NCI-H510A (cell line): ENCODE measurements at regions not wholly inside any gene's neighbourhood (a gene's known extent, or its start where the extent isn't known, plus 50 kb on each side); places are given as distances from the start of the nearest gene placed in this dataset.

ENCODE experiments used
- DNase-seq: peaks from one replicate; lab custom pipeline; 2025; lab: John Stamatoyannopoulos, UW

DNA sequence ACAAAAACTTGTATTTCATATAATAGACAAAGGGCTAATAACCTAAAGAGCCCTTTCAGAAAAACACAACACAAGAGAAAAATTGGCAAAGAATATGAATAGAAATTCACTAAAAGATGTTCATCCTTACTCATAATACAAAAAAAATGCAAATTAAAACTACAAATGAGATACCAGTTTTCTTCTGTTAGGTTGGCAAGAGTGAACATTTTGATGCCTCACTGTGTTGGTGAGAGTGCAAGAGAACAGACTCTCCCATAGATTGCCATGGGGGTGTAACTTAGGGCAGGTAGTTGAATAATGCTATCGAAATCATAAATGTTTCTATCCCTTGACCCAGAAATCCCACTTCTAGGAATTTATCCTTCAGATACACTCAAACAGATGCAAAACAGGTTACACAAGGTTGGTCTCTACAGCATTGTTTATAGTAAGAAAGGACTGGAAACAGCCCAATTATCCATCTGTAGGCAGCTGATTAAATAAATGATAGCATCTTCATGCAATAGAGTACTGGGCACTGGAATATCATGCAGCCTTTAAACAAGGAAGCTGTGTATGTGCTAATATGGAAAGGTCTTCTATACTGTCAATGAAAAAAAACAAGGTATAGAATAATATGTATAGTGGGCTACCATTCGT, 146.3 kb downstream of the TLE3 start:
- DNase-seq: no peak

DNA sequence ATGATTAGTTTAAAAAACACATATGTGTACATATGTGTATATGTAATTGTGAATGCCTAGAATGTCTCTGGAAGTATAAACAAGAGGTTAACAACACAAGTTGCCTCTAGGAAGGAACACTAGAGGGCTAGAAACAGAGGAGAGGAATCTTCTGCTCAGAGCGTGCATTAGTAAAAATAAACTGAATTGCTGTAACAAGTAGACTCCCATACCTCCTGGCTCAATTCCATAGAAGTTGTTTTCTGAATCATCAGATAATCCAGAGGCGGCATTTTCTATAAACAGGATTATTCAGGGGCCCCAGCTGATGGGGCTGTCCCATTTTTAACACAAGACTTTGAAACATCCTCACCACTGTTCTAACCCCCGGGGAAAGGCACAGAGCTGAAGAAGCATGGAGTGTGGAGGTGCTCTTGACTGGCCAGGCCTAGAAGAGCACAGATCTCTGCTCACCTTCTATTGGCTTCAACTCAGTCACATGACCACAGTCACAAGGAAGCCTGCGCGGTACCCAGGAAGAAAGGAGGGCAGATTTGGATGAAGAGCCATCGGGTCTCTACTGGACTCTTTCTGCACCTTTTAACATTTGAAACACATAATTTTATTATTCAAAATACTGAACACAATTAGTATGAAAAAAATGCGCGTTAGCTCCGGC, 145.7 kb downstream of the TLE3 start:
- no peak for DNase-seq

DNA sequence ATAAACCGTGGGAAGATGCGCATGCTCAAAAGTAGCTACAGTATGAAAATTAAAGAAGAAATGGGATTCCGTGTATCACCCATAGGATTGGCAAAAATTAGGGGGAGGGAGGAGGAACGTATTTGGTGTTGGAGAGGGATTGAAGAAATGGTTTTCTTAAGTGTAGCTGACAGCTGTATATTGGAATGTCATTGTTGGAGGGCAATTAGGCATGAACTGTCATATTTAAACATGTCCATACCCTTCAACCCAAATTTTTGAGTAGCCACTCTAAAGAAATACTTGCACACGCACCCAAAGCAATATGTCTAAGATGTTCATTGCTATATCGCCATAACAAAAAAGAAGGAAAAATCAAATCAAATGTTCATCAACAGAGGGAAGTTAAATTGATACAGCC, 144.7 kb downstream of the TLE3 start:
- no peak for DNase-seq

DNA sequence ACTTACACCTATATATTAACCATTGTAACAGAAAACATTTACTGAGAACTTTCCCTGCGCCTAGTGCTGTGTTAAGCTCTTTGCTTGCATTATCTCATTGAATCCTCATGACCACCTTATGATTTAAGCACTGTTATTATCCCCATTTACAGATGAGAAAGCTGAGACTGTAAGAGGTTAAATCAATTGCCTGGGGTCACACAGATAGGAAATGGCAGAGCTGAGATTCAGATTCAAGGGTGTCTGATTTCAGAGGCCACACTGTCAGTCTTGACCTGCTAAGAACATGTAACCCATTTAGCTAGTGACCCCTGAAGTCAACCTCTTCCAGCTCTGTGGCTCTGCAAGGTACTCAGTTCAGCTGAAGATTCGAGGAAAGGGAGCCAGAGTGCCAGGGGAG, 143.9 kb downstream of the TLE3 start:
- no peak for DNase-seq

DNA sequence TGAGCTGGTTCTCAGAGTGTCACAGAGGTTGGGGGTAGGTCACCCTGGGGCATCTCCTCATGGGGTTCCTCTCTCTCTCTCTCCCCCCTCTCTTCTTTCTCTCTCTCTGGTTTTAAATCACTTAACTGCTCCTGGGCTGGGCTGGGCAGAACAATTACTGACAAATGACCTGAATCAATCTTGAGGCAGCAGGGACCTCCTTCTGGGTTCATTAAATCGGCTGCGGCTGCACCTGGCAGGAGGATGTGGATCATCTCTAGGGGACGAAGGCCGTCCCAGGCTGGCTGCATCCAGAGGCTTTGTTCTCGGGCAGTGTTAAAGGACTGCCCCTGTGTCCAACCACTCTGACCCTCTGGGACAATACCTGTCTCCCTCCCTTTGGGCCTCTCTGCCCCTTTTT, 143.1 kb downstream of the TLE3 start:
- DNase-seq: no peak

DNA sequence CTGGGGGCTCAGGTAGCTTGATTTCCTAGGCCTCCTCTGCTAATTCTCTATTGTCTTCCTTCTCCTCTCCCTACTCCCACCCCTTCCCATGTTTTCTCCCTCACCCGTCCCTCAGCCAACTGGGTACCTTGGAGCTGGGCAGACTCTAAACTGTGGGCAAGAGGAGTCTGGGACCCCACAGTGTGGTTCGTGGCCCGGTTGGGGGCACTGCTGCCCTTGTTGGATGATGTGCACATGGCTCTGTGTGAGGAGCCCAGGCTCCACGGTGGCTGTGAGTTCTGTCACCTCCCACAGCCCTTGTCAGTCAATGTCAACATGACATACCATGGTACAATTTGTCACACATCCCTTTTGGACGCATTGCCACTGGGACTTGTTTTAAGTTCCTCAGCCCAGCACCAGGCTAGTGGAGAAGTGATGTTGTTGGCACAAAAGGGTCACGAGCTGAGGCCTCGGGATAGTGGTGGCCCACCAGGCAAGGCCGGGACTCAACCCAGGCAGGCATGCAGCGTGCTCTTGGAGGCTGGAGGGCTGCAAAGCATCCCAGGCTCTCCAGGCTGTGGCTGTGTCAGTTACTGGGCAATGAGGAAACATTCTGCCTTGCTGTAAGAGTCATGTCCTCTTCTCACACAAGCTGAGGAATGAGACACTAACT, 142.3 kb downstream of the TLE3 start:
- no peak for DNase-seq

DNA sequence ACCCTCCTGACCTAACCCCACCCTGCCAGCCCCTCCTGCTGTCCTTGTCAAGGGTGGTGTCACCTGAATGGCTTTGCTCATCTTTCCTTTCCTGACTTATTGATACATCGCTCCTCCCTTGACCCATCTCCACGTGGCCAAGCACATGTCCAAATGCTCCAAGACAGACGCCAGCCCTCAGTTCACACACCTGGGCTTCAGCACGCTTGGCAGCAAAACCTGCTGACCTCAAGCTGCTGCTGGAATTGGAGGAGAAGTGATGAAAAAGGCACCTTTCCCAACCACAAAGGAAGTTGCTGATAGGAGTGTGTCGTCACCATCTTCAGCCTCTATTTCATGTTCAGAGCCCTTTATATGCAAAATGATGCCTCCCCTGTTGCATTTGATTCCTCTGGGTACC, 141.3 kb downstream of the TLE3 start:
- no peak for DNase-seq

DNA sequence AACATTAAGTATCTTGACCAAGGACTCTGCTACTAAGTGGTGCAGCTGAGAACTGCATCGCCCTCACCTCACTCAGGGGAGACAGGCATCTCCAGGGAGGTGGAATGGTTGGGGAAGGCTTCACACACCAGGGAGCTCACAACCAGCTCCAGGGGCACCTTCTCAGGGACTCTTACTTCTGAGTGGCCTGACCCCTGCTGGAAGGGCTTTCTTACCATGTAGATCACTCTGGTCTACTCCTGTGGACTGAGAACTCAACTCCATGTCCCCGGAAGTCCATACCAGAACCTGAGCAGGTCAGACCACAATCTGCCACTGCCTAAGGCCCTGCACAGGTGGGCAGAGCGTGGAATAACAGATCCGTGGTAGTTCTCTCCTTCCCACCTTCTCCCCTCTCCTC, 140.5 kb downstream of the TLE3 start:
- no peak for DNase-seq

DNA sequence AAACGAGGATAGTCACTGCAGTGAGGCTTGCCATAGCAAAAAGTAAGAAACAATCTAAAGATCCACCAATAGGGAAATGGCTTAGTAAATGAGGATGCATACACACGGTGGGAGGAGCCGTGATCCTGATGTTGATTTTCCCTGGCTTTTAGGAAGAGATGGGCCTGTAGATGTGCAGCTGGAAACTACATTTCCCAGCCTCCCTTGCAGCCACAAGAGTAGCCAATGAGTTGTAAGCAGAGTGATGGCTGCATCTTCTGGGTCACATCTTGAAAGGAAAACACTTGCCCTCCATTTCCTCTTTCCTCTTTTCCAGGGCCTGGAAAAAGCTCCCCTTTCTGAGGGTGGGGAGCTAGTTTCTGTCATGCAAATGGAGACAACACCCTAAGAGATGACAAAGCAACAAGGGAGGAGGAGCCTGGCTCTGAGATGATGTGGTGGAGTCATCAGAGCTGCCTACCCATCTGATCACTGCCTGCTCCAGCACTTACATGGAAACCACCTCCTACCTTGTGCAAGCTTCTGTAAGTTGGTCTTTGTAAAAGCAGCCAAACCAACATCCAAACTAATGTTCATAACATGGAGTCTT, 139.1 kb downstream of the TLE3 start:
- no peak for DNase-seq

DNA sequence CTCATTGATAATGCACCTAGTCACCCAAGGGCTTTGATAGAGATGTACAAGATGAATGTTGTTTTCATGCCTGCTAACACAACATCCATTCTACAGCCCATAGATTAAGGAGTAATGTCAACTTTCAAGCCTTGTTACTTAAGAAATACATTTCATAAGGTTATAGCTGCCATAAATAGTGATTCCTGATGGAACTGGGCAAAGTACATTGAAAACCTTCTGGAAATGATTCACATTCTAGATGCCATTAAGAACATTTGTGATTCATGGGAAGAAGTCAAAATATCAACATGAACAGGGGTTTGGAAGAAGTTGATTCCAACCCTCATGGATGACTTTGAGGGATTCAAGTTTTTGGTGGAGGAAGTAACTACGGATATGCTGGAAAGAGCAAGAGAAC, 135.2 kb downstream of the TLE3 start:
- DNase-seq: no peak

DNA sequence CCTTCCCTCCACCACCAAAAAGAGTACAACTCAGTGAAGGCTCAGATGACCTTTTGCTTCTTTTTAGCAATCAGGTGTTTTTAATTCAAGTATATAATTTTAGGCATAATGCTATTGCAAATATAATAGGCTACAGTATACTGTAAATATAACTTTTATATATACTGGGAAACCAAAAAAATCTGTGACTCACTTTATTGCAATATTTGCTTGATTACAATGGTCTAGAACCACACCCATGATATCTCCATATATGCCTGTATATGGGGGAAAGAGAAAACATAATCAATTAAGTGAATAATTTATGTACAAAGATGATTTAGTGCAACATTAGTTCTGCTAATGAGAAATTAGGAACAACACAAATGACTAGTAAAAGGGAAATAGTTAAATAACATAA, 134.3 kb downstream of the TLE3 start:
- DNase-seq: no peak

DNA sequence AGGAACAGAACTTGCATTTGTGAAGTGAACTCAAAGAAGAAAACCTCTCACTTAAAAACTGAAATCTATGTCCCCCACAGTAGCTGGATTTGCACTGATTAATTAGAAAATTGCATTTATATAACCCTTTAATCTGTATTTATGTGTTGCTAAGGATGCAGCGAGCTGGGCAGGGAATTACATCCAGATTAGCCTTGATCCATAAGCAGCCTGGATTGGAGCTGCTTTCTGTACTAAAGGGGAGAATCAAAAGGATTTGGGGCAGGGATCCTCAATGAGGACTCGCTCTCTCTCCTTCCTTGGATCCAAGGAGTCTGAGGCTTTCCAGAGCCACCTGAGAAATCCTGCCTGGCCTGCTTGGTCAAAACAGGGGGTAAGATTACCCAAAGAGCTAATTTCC, 125.9 kb downstream of the TLE3 start:
- no peak for DNase-seq

DNA sequence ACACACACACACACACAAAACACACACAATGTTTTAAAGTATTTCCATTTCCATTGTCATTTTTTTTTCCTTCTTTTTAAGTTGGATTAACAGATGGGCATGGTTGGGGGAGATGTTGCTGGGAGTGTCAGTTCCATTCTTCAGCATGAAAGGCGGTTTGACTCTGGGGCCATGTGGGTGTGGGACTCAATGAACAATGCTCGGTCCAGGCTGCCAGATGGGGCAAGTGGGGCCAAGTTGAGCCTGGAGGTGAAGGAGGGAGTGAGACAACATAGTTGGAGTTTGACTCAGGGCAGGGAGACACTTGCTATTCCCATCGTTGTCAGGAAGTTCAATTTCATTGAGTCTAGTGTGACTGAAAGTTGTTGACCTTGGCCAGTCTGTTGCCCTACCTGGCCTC, 125.3 kb downstream of the TLE3 start:
- no peak for DNase-seq

DNA sequence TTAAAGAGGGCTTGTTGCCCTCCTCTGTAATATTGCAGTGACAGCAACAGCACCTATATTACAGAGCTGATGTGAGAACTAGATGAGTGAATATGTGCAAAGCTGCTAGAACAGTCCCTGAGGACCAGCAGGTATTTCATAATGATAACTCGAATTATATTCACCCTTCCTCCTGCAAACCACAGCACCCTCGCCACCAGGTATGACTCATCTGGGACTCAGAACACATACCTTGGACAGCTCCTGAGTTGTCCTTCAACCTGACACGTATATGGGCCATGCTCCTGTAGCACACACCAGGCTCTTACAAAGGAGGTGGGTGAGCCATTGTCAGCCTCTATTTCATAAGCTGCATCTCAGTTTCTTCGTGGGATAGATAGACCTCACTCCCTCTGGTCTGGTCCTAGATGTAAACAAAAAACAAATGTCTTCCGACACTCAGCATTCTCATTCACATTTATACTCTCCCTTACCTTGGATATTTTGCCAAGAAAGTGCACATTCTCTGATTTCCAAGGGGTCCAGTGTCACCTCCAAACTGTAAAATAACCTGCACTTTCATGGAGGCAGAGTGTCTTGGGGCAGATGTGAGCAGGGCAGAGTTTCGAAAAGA, 124.5 kb downstream of the TLE3 start:
- DNase-seq: no peak

DNA sequence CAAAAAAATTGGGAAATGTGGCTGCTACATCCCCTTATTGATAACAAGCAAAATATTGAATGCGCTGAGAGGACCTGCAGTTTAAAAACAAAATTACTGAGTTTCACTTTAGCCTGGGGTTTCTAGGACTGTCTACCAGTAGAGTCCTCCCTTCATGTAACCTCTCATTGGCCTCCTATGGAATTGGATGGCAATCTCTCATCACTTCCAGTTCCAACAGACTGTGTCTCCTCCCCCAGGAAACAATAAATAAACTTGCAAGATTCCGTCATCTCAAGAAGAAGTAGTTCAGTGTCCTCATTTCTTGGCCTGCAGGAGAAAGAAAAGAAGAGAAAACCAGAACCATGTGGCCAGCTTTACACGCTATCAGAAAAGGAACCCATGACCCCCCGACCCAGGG, 123.8 kb downstream of the TLE3 start:
- no peak for DNase-seq

DNA sequence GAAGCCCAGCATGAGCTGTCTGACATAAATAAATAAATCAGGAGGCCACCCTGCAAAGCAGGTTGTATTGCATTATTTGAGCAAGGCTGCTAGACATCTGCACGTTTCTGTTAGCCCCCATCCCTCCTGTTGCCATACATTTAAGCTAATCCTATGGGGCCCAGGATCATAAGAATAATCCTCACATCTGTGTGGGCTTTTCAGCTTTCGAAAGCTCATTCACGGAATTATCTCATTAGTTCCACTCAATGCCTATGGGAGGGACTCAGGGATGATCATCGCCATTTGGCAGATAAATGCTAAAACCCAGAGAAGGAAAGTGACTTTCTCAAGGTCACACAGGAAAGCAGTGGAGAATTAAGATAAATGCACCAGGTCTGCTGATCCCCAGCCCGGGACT, 123.4 kb downstream of the TLE3 start:
- DNase-seq: no peak

DNA sequence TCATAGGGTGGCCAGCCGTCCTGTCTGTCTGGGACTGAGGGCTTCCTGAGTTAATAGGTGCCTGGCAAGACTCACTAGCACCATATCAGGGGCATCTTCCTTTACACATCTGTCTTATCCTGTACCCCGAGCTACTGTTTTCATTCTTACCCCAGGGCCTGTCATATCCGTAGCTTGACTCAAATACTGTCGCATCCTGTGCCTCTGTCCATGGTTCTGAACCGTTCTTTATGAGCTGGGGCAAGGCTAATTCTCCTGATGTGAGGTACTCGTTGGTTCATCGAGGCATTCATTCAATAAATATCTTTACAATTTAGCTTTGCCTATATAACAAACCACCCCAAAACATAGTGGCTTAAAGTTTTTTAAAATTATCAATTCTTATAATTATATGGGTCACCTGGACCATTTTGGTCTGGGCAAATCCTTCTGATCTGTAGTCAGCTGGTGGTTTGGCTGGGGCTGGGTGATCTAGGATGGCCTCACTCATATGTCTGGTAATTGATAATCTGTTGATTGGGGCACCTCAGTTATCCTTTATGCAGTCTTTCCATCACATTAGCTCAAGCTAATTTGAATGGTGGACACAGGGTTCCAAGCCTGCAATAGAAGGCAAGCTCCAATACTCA, 121.2 kb downstream of the TLE3 start:
- no peak for DNase-seq

DNA sequence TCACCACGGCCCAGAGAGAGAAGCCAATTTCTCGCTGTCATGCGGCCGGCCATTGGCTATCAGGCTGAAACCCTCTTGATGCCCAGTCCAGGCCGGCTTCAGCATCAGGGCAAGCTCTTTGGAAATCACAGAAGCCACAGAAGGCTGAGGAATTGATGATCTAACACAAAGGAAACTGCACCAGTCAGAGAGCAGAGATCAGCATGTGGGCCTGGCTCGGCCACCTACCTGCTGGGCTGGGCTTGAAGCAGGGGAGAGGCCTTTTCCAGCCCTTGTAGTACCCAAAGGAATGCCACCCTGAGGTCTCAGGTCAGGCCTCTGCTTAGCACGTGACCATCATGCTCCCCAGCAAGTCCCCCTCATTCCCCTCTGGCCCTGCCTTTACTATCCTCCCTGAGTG, 119.1 kb downstream of the TLE3 start:
- no peak for DNase-seq

DNA sequence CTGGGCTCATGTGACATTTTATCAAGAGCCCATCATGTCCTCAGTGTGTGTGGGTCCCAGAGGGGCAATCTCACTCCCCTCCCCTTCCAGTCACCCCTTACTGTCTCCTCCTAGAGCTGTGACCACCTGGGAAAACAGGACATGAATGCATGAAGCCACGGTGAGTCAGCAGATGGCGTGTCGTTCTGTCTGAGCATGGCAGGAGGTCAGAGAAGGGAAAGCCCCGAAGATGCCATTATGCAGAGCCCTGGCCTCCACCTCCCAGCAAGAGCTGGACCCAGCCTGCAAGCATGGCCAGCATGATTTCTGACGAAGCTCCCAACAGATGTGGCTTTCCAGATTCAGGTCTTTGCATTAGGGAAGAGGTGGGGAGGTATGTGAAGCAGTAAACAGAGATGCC, 118.5 kb downstream of the TLE3 start:
- DNase-seq: no peak

DNA sequence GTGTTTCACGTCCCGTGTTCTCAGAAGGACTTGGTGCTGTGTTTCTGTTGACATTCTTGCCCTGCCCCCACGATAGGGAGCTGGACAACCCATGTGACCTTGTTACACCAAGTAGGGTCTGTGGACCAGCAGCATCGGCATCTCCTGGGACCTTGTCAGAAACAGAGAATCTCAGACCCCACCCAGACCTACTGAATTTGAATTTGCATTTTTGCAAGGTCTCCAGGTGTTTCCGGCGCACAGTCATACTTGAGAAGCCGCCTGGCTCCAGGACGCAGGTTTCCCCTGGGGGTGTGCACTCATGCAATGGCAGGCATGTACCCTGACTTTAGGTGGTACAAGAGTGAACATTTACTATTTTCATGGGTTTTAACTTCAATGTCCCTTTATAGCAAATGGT, 117.9 kb downstream of the TLE3 start:
- no peak for DNase-seq

DNA sequence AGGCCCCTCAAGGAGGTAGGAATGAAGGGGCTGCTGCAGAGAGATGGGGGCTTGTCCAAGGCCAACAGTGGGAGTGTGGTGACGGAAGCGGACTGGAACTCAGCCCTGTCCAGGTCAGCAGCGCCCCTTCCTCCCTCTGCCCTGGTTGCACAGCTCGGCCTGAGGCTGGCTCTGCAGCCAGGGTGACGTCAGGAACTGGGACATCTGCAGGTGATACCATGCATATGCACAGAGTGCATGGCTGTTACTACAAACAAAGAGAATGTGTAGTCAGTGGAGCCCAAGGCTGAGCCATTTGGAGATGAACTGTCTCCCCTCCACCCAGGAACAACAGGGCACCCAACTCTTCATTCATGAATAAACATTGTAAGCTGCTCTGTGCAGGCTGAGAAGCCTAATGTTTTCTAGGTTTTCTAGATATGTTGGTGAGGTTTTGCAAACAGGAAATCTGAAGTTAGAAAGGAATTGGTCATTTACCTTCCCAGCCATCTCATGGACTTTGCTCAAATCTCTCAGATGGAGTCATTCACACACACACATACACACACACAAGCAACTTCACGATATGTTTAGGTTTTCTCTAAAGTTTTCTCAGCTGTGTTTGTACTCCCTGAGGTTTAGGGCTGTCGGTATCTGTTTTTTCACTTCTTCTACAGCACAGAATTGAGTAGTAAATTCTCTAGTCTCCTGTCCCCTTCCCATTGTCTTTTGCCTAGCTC, 117.2 kb downstream of the TLE3 start:
- no peak for DNase-seq

DNA sequence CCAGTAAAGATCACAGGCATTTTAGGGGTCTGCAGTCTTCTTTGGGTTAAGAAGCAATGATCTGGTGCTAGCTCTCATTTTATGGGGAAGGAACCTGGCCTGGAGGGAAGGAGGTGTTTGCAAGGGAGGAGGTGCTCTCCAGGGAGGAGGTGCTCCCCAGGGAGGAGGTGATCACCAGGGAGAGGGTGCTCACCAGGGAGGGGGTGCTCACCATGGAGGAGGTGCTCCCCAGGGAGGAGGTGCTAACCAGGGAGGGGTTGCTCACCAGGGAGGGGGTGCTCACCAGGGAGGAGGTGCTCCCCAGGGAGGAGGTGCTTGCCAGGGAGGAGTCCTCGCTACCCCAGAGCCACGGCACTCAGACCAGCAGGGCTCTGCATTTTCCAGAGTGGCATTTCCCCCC, 115.7 kb downstream of the TLE3 start:
- no peak for DNase-seq
